HG03442 (cell line): ENCODE measurements at regions not wholly inside any gene's neighbourhood (a gene's known extent, or its start where the extent isn't known, plus 50 kb on each side); places are given as distances from the start of the nearest gene placed in this dataset.
"Not testable (repeated sequence)": the region's sequence is repeated elsewhere in the genome, so short reads cannot be mapped to it uniquely, and the experiment has no call there.

Experiments used
- ATAC-seq: cut with Tn5 transposase; IDR thresholded peaks from one replicate; pipeline ENCODE4 v1.9.1; 2021; ENCODE audit warnings: mild to moderate bottlenecking, moderate library complexity; ENCODE audit not compliant: unreplicated experiment

GRCh38 chr6:167227984-167228383 is 63.1 kb upstream of the UNC93A start:
- ATAC-seq, result no peak

- no peak for ATAC-seq
These were observed 61.5 kb upstream of the UNC93A start for GRCh38 chr6:167229586-167229985.

GRCh38 chr6:167230288-167230687 is 60.8 kb upstream of the UNC93A start:
- ATAC-seq, result no peak

DNA sequence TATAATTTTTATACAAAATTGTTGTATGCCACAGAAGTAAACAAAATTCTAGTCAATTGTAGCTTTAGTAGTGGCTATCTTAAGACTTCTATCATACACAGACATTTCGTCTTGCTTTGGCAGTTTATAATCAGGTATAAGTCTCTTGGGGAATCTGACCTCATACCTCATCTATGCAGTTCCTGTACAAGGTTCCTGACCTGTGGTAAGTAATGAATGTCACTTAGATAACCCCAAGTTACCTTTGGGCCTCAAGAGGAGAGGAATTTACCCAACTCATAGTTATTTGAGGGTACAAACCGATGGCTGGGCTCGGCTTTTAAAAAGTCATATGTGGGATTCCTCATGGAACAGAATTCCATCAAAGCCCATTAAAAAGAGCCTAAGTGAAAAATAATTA is 58.8 kb upstream of the UNC93A start:
- no peak for ATAC-seq

DNA sequence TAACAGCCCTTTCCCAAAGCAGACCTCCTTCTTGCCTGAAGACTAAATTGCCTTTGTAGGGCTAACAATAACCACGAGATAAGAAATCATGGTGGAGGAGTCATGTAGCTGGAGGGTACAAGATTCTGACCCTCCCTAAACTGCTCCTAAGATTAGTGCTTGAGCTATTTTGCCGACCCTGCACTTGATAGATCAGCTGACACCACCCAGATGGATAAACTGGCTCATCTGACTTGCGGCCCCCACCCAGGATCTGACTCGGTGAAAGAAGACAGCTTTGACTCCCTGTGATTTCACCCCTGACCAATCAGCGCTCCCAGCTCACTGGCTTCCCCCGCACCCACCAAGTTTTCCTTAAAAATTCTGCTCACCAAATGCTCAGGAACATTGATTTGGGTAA is 57.6 kb upstream of the UNC93A start:
- ATAC-seq, result no peak

GRCh38 chr6:167234576-167234975 is 56.5 kb upstream of the UNC93A start:
- ATAC-seq, result not testable (repeated sequence)

- no peak for ATAC-seq
These were observed 56.1 kb upstream of the UNC93A start for GRCh38 chr6:167235005-167235404.

- no peak for ATAC-seq
These were observed 55.5 kb upstream of the UNC93A start for GRCh38 chr6:167235421-167236238.

DNA sequence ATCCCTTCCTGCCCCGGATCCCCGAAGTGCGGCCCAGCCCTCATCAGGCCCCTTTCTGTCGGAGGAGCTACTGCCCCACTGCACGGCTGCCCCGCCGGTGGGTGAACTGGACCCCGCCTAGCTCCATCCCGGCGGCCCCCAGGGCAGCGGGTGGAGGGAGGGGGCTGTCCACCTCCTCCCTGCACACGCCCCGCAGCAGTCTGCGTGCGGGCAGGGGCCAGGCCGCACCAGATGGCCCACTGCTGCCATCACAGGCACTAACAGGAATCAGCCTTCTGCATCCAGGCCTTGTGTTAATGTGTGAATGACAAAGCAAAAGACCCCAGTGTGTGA is 54.9 kb upstream of the UNC93A start:
- no peak for ATAC-seq

DNA sequence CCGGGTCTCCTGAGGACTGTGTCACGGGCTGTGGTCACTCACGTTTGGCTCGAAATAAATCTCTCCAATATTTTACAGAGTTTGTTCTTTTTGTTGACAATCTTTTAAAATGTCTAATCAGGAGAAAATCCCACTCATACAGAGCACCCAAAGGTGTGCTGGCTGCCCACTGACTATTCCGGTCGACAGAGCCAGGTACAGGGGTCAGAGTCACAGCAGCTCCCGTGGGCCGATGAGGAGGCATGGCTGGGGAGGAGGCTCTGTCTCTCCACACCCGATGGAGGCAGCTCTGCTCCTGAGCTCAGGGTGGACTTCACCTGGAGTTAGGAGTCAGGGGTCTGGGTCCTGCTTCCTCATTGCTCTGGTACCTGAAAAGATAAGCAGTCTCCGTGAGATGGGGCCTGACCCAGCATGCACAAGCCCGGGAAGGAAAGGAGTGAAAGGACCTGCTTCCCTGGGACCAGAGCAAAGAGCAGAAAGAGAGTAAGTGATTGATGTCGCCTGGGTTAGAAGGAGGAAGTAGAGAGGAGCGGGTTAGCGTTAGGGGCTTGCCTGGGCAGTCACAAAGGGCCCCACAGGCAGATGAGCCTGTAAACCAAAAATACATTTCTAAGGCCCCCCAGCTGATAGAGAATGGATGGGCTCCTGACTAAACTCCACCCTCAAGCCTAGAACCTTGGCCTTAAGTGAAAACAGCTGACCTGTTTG is 53.5 kb upstream of the UNC93A start:
- no peak for ATAC-seq

DNA sequence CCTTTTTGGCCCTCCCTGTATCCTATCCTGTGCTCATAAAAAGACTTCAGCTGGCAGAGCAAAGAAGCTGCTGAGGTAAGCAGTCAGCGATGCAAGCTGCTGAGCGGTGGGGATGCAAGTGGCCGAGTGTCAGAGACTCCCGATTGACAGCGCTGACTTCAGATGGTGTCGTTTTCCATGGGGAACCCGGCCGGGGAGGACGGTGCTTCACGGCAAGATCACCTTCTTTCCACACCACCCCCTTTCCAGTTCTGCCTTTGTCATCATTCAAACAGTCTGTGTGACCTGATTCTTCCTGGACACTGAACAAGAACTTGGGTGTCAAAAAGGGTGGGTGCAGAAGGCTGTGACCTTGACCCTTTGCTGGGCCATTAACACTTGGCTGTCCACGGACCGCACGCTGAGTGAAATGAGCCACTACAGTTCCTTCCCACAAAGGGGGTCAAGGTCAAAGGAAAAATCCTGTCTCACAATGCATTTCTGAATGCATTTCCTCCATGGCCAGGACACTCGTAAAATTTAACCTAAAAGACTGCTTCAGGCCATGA is 52.9 kb upstream of the UNC93A start:
- ATAC-seq, result no peak

DNA sequence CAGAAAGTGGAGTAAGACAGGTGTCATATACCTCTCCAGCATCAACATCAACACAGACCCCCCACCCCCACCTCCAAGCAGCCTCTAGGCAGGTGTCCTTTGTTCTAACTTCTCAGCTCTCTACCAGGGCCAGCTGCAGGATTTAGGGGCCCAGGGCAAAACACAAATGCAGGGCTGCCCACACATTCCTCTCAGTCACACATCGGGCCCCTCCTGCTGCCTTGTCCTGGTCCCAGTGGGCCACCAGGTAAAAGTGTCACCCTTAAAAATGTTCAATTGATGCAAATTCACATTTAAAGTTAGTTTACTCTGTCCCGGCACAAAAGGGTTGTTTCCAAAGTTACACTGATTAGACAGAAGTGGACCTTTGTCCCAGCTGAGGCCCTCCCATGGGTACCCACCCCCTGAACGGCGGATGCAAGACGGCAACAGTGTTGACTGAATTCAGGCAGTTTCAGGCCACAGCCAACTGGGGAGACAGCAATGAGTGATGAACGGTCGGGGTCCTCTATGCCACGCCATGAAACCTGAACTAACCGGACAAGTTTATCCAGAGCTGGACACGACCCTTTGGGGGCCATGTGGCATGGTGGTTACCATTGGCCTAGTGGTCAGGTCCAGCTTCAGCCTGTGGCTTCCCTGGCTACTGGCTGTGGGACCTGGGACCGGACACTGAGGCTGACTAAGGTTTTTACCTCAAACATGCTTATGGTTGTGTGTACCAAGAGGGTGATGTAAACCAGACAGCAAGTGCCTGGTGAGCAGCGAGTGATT is 52.2 kb upstream of the UNC93A start:
- no peak for ATAC-seq

DNA sequence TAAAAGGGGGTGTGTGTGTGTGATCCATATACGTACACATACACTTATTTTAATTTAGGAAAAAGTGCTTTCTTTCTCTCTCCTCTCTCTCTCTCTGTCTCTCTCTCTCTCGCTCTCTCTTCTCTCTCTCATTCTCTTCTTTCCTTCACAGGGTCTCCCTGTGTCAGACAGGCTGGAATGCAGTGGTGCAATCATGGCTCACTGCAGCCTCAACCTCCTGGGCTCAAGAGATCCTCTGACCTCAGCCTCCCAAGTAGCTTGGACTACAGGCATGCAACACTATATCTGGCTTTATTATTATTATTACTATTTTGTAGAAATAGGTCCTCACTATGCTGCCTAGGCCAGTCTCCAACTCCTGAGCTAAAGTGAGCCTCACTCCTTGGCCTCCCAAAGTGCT is 51.6 kb upstream of the UNC93A start:
- ATAC-seq, result not testable (repeated sequence)

GRCh38 chr6:167240034-167240541 is 51.0 kb upstream of the UNC93A start:
- no peak for ATAC-seq
